Mesothelial cell of epicardium (in vitro differentiated cells): ENCODE measurements at regions not wholly inside any gene's neighbourhood (a gene's known extent, or its start where the extent isn't known, plus 50 kb on each side); places are given as distances from the start of the nearest gene placed in this dataset.
"Not testable (repeated sequence)": the region's sequence is repeated elsewhere in the genome, so short reads cannot be mapped to it uniquely, and the experiment has no call there.

Experiments used
- DNase-seq, 2 experiments: peaks; one replicate each; pipeline ENCODE4 v3.0.0; 2021; ENCODE audit warnings: low spot score in 2 of 2; ENCODE audit not compliant: unreplicated experiment in 2 of 2
- H3K27ac Mint-ChIP-seq: 2 replicates; pipeline ENCODE4 v1.8.0; 2021; ENCODE audit warnings: mixed read lengths
- H3K27me3 Mint-ChIP-seq: 2 replicates; pipeline ENCODE4 v1.8.0; 2021; ENCODE audit warnings: low read depth, mixed read lengths
- H3K36me3 Mint-ChIP-seq: 2 replicates; pipeline ENCODE4 v1.8.0; 2021; ENCODE audit warnings: mixed read lengths
- H3K4me1 Mint-ChIP-seq: 2 replicates; pipeline ENCODE4 v1.8.0; 2021; ENCODE audit warnings: mixed read lengths
- H3K4me3 Mint-ChIP-seq: 2 replicates; pipeline ENCODE4 v1.8.0; 2021; ENCODE audit warnings: mild to moderate bottlenecking, moderate library complexity, mixed read lengths
- H3K9me3 Mint-ChIP-seq: 2 replicates; pipeline ENCODE4 v1.8.0; 2021; ENCODE audit warnings: mixed read lengths
- TF ChIP-seq, protein P1 (sequence below): fragments of 200-600 bp; sonication (generic); IDR thresholded peaks from one replicate; pipeline ENCODE4 v1.5.0; 2021; ENCODE audit warnings: antibody characterized with exemption; ENCODE audit not compliant: unreplicated experiment

DNA sequence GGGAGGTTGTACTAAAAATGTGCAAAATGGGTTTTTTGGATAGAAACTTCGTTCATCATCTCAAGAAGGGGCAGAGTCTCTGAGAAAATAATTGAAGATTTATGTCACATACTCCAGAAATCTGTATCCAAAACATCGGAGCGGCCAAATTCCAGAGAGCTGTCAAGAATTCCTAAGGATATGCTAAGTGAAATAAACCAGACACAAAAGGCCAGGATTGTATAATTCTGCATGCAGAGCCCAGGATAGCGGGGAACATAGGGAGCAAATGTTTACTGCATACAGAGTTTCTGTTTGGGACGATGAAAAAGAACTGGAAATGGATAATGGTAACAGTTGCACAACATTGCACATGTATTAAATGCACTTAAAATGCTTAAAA lies 224.2 kb upstream of the AUTS2 start:
- no peak overlapping the region for H3K4me3 Mint-ChIP-seq
- TF ChIP-seq, protein P1, sequence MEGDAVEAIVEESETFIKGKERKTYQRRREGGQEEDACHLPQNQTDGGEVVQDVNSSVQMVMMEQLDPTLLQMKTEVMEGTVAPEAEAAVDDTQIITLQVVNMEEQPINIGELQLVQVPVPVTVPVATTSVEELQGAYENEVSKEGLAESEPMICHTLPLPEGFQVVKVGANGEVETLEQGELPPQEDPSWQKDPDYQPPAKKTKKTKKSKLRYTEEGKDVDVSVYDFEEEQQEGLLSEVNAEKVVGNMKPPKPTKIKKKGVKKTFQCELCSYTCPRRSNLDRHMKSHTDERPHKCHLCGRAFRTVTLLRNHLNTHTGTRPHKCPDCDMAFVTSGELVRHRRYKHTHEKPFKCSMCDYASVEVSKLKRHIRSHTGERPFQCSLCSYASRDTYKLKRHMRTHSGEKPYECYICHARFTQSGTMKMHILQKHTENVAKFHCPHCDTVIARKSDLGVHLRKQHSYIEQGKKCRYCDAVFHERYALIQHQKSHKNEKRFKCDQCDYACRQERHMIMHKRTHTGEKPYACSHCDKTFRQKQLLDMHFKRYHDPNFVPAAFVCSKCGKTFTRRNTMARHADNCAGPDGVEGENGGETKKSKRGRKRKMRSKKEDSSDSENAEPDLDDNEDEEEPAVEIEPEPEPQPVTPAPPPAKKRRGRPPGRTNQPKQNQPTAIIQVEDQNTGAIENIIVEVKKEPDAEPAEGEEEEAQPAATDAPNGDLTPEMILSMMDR, result no peak

DNA sequence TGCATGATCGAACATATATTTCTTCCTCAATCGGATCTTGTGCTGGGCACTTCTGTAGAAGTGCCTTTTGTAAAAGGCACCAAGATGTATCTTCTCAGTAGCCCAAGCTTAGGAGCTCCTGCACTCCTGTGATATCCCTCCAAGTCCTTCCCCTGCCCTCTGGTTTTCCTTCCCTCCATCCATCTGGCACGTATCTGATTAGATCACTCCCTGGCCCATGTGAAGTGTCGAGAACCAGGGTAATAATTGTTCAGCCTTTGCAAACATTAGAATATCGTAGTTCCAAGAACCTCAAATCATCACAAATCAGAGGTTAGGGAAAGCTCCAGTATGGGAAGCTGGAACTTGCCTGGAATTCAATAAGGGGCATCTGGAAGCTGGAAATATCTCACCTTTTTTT lies 221.1 kb upstream of the AUTS2 start:
- no peak overlapping the region for H3K27ac Mint-ChIP-seq
- no peaks in the 10 kb centered on the region for H3K9me3 Mint-ChIP-seq

More for the DNA sequence above, 224.2 kb upstream of the AUTS2 start:
- no peak for DNase-seq
- H3K27ac Mint-ChIP-seq, result peak overlapping the region; percentile 34
- no peaks in the 10 kb centered on the region for H3K36me3 Mint-ChIP-seq
- peaks cover 14% of the 10 kb centered on the region for H3K4me1 Mint-ChIP-seq
- H3K27me3 Mint-ChIP-seq, result peaks cover 13% of the 10 kb centered on the region
- H3K9me3 Mint-ChIP-seq, result no peaks in the 10 kb centered on the region

DNA sequence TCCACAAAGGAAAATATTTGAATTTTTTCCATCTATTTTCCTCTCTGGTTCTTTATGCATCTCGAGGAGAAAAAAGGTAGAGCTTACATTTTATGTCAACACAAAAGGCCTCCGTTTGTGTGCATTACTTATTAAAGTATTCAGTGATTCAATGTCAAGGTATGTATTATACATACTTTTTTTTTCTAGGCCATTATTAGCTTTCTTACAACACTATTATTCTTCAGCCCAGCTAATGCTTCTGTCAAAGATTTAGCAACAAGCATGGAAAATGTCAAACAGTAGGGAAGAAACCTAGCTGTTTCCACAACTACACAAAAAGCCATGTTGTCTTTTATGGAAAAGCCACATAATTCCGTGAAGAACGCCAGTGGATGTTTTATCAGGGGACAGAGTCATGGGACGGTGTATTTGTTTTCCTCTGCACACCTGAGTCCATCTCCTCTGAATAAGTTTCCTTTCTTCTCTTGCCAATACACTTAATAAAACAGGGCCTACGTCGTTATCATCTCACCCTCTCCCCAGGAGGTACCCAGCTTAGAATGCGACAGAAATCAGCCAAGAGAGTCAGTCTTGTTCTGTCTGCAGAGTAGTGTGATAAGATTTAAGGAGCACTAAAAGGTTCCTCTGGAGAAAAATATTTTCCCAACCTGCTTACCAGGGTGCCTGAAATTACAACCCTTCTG lies 209.7 kb upstream of the AUTS2 start:
- peaks cover 4% of the 10 kb centered on the region for H3K9me3 Mint-ChIP-seq
- H3K27me3 Mint-ChIP-seq, result no peaks in the 10 kb centered on the region
- TF ChIP-seq, protein P1, result no peak
- peaks cover 6% of the 10 kb centered on the region for H3K4me1 Mint-ChIP-seq
- H3K4me3 Mint-ChIP-seq, result no peak overlapping the region
- no peak overlapping the region for H3K27ac Mint-ChIP-seq
- DNase-seq, result no peak
- no peaks in the 10 kb centered on the region for H3K36me3 Mint-ChIP-seq

More for the DNA sequence above, 221.1 kb upstream of the AUTS2 start:
- TF ChIP-seq, protein P1, result no peak
- Mint-ChIP-seq H3K4me3 (no peak overlapping the region), H3K36me3 (no peaks in the 10 kb centered on the region), H3K4me1 (peaks cover 14% of the 10 kb centered on the region), H3K27me3 (peaks cover 13% of the 10 kb centered on the region)
- DNase-seq, result no peak

DNA sequence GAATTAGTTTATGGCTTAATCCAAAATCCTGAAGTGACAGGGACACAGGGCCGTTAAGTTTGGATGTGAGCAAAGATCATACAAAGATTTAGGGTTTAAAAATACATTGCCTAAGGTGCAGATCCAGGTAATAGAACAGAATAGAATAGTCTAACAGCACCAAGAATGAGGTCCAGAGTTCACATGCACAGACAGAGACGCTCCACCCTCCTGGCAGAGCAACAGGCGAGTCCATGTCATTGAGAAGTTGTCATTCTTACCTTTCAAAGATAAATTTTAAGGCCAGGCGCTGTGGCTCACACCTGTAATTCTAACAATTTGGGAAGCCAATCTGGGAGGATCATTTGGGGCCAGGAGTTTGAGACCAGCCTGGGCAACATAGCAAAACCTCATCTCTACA lies 209.1 kb upstream of the AUTS2 start:
- H3K27me3 Mint-ChIP-seq, result no peaks in the 10 kb centered on the region
- no peak for DNase-seq
- no peak overlapping the region for H3K4me3 Mint-ChIP-seq
- no peaks in the 10 kb centered on the region for H3K9me3 Mint-ChIP-seq
- peaks cover 6% of the 10 kb centered on the region for H3K4me1 Mint-ChIP-seq
- no peak overlapping the region for H3K27ac Mint-ChIP-seq
- H3K36me3 Mint-ChIP-seq, result no peaks in the 10 kb centered on the region
- TF ChIP-seq, protein P1, result no peak

DNA sequence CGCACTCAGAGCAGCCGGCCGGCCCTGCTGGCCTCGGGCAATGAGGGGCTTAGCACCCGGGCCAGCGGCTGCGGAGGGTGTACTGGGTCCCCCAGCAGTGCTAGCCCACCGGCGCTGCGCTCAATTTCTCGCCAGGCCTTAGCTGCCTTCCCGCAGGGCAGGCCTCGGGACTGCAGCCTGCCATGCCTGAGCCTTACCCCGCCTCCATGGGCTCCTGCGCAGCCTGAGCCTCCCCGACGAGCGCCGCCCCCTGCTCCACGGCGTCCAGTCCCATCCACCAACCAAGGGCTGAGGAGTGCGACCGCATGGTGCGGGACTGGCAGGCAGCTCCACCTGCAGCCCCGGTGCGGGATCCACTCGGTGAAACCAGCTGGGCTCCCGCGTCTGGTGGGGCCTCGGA lies 204.4 kb upstream of the AUTS2 start:
- H3K9me3 Mint-ChIP-seq, H3K4me1 Mint-ChIP-seq, H3K36me3 Mint-ChIP-seq, H3K4me3 Mint-ChIP-seq, H3K27ac Mint-ChIP-seq, H3K27me3 Mint-ChIP-seq, DNase-seq: not testable (repeated sequence)

DNA sequence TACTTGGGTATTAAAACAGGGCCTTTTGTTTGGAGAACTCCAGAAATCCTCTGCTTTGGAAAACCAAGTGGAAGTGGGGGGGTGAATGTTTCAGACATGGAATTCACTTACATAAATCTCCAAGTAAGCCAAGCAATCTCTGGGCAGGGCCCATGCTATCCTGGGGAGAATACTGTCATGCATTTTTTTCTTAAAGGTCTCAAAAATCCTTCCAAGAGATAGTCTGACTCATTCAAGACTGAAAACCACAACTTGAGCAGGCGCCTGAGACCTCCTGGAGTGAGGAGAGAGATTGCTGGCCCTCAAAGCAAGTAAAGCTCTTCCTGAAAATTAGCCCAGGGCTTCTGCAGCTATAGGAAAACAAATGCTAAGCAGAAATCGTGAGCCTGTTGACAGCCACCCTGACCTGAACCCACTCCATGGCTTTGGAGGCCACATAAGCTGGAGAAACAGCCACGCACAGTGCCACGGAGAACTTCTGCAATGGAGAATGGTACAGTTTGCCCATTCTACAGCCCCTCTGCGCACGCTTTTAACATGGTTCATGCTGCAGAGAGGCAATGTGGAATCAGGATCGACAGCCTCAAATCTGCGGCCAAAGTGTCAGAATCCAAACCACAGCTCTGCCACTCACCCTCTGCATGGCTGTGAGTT lies 203.1 kb upstream of the AUTS2 start:
- no peak for DNase-seq
- no peak overlapping the region for H3K4me3 Mint-ChIP-seq
- H3K4me1 Mint-ChIP-seq, result no peaks in the 10 kb centered on the region
- TF ChIP-seq, protein P1, result no peak
- no peak overlapping the region for H3K27ac Mint-ChIP-seq
- no peaks in the 10 kb centered on the region for H3K9me3 Mint-ChIP-seq
- H3K36me3 Mint-ChIP-seq, result no peaks in the 10 kb centered on the region
- H3K27me3 Mint-ChIP-seq, result no peaks in the 10 kb centered on the region
